GM12878 (cell line): ENCODE measurements at regions not wholly inside any gene's neighbourhood (a gene's known extent, or its start where the extent isn't known, plus 50 kb on each side); places are given as distances from the start of the nearest gene placed in this dataset.

Source experiments
- CTCF ChIP-seq, 3 experiments: IDR thresholded peaks in 2 of 3; conservative IDR thresholded peaks in 1 of 3; 2 replicates each; pipeline ENCODE4 v1.5.1; 2011; ENCODE audit warnings: low read depth in 3 of 3, low read length in 3 of 3, mild to moderate bottlenecking in 3 of 3, control low read depth in 2 of 3, moderate library complexity in 2 of 3, inconsistent platforms in 1 of 3, mixed read lengths in 1 of 3; ENCODE audit not compliant: control insufficient read depth in 2 of 3, insufficient read depth in 1 of 3; ENCODE audit errors: extremely low read depth in 1 of 3
- GABPA ChIP-seq: IDR thresholded peaks from 2 replicates; pipeline ENCODE4 v1.6.1; 2014; ENCODE audit warnings: antibody characterized with exemption, low read depth, mild to moderate bottlenecking, inconsistent platforms
- KDM1A ChIP-seq: fragments of 200-600 bp; sonication (generic); IDR thresholded peaks from 2 replicates; pipeline ENCODE4 v1.6.1; 2016; ENCODE audit warnings: borderline replicate concordance
- NR2C2 ChIP-seq: IDR thresholded peaks from 2 replicates; pipeline ENCODE4 v1.6.1; 2011; ENCODE audit warnings: borderline replicate concordance, low read depth; ENCODE audit not compliant: control insufficient read depth, insufficient read length
- POLR2A ChIP-seq: IDR thresholded peaks from 2 replicates; pipeline ENCODE4 v1.6.1; 2011; ENCODE audit warnings: low read depth, mild to moderate bottlenecking, low read length
- SMC3 ChIP-seq: IDR thresholded peaks from 2 replicates; pipeline ENCODE4 v1.6.1; 2011; ENCODE audit warnings: low read length, improper control_type of control experiment, borderline replicate concordance
- ZSCAN29 ChIP-seq: fragments of 450-650 bp; IDR thresholded peaks from 2 replicates; pipeline ENCODE4 v1.6.1; 2017; ENCODE audit warnings: mild to moderate bottlenecking, moderate library complexity
- TF ChIP-seq, protein P1 (sequence below): fragments of 450-650 bp; formaldehyde crosslinking; IDR thresholded peaks from 2 replicates; pipeline ENCODE4 v1.5.0; 2022; ENCODE audit warnings: mild to moderate bottlenecking, missing genetic modification characterization
- TF ChIP-seq, protein P2 (sequence below): IDR thresholded peaks from 2 replicates; pipeline ENCODE4 v1.6.1; 2012; ENCODE audit warnings: low read depth, low read length, improper control_type of control experiment

DNA sequence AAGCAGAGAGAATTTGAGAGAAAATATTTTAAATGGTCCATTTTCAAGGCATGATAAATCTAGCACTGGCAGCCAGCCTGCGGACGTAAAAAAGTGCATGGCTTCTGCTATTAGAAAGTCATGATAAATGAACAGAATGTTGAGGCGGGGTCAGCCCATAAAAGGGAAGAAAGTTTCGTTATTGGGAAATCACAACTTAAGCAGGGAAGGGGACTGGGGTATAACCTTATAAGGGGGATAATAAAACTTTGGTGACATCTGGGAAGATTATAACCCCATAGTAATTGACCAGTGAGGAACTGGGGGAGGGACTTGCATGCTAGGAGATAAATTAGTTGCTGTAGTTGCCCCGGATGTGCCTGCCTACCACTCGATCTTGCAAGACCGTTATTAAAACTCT is 88.4 kb upstream of the PLSCR4 start:
- TF ChIP-seq NR2C2 (no peak), ZSCAN29 (no peak), GABPA (no peak), CTCF (IDR thresholded peaks at IDR 0.05 in 2 of 3, conservative IDR thresholded peaks at IDR 0.05 in 1 of 3; ENCODE audit: control insufficient read depth in 2 of 3, extremely low read depth in 1 of 3, insufficient read depth in 1 of 3, low read depth in 3 of 3, low read length in 3 of 3) (no peak), POLR2A (no peak), KDM1A (no peak), SMC3 (no peak)
- TF ChIP-seq, protein P1, sequence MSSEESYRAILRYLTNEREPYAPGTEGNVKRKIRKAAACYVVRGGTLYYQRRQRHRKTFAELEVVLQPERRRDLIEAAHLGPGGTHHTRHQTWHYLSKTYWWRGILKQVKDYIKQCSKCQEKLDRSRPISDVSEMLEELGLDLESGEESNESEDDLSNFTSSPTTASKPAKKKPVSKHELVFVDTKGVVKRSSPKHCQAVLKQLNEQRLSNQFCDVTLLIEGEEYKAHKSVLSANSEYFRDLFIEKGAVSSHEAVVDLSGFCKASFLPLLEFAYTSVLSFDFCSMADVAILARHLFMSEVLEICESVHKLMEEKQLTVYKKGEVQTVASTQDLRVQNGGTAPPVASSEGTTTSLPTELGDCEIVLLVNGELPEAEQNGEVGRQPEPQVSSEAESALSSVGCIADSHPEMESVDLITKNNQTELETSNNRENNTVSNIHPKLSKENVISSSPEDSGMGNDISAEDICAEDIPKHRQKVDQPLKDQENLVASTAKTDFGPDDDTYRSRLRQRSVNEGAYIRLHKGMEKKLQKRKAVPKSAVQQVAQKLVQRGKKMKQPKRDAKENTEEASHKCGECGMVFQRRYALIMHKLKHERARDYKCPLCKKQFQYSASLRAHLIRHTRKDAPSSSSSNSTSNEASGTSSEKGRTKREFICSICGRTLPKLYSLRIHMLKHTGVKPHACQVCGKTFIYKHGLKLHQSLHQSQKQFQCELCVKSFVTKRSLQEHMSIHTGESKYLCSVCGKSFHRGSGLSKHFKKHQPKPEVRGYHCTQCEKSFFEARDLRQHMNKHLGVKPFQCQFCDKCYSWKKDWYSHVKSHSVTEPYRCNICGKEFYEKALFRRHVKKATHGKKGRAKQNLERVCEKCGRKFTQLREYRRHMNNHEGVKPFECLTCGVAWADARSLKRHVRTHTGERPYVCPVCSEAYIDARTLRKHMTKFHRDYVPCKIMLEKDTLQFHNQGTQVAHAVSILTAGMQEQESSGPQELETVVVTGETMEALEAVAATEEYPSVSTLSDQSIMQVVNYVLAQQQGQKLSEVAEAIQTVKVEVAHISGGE (CRISPR knock-in tag) = no peak
- TF ChIP-seq, protein P2, sequence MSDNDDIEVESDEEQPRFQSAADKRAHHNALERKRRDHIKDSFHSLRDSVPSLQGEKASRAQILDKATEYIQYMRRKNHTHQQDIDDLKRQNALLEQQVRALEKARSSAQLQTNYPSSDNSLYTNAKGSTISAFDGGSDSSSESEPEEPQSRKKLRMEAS = no peak
